ENCODE measurements at regions not wholly inside any gene's neighbourhood (a gene's known extent, or its start where the extent isn't known, plus 50 kb on each side); places are given as distances from the start of the nearest gene placed in this dataset.

- TF ChIP-seq CTCF (IDR thresholded peaks at IDR 0.05) (no peak), POLR2A (IDR thresholded peaks at IDR 0.05) (no peak)
- 89% methylated on average over 4 of the region's 4 CpGs; no CpG with 5 or more reads in 1 of the 2 donors for WGBS, 2 donors
- no peaks in the 10 kb centered on the region for H3K9me3 ChIP-seq
- H3K4me3 ChIP-seq, result no peak overlapping the region
- H3K27me3 ChIP-seq, result no peaks in the 10 kb centered on the region
- H3K27ac ChIP-seq, result no peak overlapping the region
- H3K4me1 ChIP-seq, result no peaks in the 10 kb centered on the region
- DNase-seq, result no peak
- intact Hi-C loops (cut with DNase I; ENCODE audit: low total_unique reads), result no loop called here
- no peaks in the 10 kb centered on the region for H3K36me3 ChIP-seq (ENCODE audit: low read depth, missing control alignments)
Observed at GRCh38 chr9:90009447-90009846, 404.6 kb downstream of the GADD45G start.

- 81 to 99% methylated on average over 7 to 11 of the region's 11 CpGs for WGBS, 2 donors
- TF ChIP-seq POLR2A (IDR thresholded peaks at IDR 0.05), result no peak
- no peak for TF ChIP-seq CTCF (IDR thresholded peaks at IDR 0.05)
- no peak overlapping the region for H3K4me3 ChIP-seq
- intact Hi-C loops (cut with DNase I; ENCODE audit: low total_unique reads), result no loop called here
- H3K36me3 ChIP-seq (ENCODE audit: low read depth, missing control alignments), result no peaks in the 10 kb centered on the region
- no peak for DNase-seq
- no peaks in the 10 kb centered on the region for H3K27me3 ChIP-seq
- no peaks in the 10 kb centered on the region for H3K9me3 ChIP-seq
- no peaks in the 10 kb centered on the region for H3K4me1 ChIP-seq
- H3K27ac ChIP-seq, result no peak overlapping the region
Observed at GRCh38 chr9:90010793-90011192, 406.0 kb downstream of the GADD45G start.

- 44 to 65% methylated on average over 1 of the region's 1 CpG for WGBS, 2 donors
- Histone ChIP-seq H3K27me3 (no peaks in the 10 kb centered on the region), H3K4me1 (no peaks in the 10 kb centered on the region), H3K9me3 (no peaks in the 10 kb centered on the region), H3K27ac (no peak overlapping the region), H3K36me3 (ENCODE audit: low read depth, missing control alignments) (no peaks in the 10 kb centered on the region), H3K4me3 (no peak overlapping the region)
- DNase-seq, result no peak
- intact Hi-C loops (cut with DNase I; ENCODE audit: low total_unique reads), result no loop called here
- TF ChIP-seq POLR2A (IDR thresholded peaks at IDR 0.05) (no peak), CTCF (IDR thresholded peaks at IDR 0.05) (no peak)
Observed at GRCh38 chr9:90012949-90013348, 408.1 kb downstream of the GADD45G start.

DNA sequence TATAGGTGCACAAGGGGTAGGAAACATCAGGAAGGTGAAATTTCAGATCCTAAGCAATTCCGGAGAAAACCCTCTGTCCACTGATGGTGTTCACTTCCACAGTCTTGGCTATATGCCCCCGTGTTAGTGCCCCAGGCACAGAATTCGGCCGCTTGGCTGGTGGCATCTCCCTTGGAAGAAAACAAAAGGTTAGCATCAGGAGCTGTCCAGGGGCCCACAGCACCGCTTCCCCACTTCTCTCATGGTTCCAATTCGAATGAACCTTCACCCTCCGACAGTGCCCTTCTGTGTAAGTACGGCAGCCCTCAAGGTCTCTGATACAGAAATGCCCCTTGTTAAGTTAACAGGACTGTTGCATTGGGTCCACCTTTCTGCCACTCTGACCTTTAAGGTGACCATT, 409.0 kb downstream of the GADD45G start:
- DNase-seq, result no peak
- no peaks in the 10 kb centered on the region for H3K27me3 ChIP-seq
- no peak for TF ChIP-seq CTCF (IDR thresholded peaks at IDR 0.05)
- TF ChIP-seq POLR2A (IDR thresholded peaks at IDR 0.05), result no peak
- WGBS, 2 donors, result 89 to 95% methylated on average over 8 of the region's 8 CpGs
- no peak overlapping the region for H3K27ac ChIP-seq
- intact Hi-C loops (cut with DNase I; ENCODE audit: low total_unique reads), result no loop called here
- H3K4me3 ChIP-seq, result no peak overlapping the region
- no peaks in the 10 kb centered on the region for H3K4me1 ChIP-seq
- no peaks in the 10 kb centered on the region for H3K36me3 ChIP-seq (ENCODE audit: low read depth, missing control alignments)
- H3K9me3 ChIP-seq, result no peaks in the 10 kb centered on the region

GRCh38 chr9:90014421-90014820, 409.6 kb downstream of the GADD45G start:
- DNase-seq, result no peak
- Histone ChIP-seq H3K36me3 (ENCODE audit: low read depth, missing control alignments) (no peaks in the 10 kb centered on the region), H3K4me3 (no peak overlapping the region), H3K4me1 (no peaks in the 10 kb centered on the region), H3K9me3 (no peaks in the 10 kb centered on the region), H3K27me3 (no peaks in the 10 kb centered on the region), H3K27ac (no peak overlapping the region)
- TF ChIP-seq CTCF (IDR thresholded peaks at IDR 0.05) (no peak), POLR2A (IDR thresholded peaks at IDR 0.05) (no peak)
- intact Hi-C loops (cut with DNase I; ENCODE audit: low total_unique reads), result no loop called here
- 94% methylated on average over 9 of the region's 9 CpGs for WGBS, 2 donors

All from testis (tissue), 2 donors.